DLD1 (cell line): ENCODE measurements at regions not wholly inside any gene's neighbourhood (a gene's known extent, or its start where the extent isn't known, plus 50 kb on each side); places are given as distances from the start of the nearest gene placed in this dataset.

Source experiments
- in situ Hi-C: cut with HindIII; loops from 2 replicates; pipeline ENCODE4 v1.10.0; 2017; ENCODE audit warnings: low sequenced_read_pairs

DNA sequence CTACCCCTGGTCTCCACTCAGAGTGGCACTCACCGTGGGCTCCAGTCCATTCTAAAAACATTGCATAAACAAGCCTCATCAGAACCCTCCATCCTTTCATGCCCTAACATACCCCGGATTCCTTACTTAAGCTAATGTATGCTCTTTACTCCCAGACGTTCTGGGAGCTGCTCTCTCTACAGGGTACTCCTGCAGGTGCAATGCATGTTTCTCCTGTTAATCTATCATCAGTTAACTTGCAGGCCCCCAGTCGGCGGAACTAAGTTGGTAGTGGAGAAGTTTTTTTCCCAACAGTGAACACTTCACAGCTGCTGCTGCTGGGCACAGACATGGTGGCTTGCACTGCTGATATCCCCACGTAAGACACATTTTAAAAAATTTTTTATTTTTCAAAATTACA, 161.6 kb upstream of the FAT1 start:
- in situ Hi-C loops = no loop called here

DNA sequence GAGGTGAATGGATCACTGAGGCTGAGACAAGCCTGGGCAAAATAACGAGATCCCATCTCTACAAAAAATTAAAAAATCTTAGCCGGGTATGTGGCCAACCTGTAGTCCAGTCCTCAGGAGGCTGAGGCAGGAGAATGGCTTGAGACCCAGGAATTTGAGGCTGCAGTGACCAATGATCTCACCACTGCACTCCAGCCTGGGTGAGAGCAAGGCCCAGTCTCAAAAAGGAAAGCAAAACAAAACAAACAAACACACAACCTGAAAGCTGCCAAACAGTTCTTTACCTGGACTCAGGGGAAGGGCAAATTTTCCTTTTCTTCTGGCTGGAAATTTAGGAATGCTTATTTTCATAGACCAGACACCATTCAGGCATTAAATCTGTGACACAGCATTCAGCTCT, 163.1 kb upstream of the FAT1 start:
- in situ Hi-C loops = no loop called here

GRCh38 chr4:186887291-186887700, 163.6 kb upstream of the FAT1 start:
- in situ Hi-C loops = no loop called here

DNA sequence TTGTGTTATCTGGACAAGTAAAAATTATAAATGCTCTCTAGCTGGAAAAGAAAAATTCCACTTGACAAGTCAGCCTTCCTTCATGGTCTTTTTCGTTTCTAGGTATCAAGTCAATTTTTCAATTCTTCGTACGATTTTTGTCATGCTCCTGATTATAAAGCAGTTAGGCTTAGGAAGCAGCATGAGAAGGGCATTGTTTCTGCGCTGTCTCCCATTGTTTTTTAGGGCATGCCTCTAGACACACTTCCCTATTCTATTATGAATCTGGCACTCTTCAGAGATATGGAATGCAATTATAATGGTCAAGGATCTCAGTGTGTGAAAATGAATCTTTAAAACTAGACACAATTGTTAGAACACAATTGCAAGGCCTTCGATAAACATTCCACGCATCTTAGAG, 164.1 kb upstream of the FAT1 start:
- in situ Hi-C loops = no loop called here

DNA sequence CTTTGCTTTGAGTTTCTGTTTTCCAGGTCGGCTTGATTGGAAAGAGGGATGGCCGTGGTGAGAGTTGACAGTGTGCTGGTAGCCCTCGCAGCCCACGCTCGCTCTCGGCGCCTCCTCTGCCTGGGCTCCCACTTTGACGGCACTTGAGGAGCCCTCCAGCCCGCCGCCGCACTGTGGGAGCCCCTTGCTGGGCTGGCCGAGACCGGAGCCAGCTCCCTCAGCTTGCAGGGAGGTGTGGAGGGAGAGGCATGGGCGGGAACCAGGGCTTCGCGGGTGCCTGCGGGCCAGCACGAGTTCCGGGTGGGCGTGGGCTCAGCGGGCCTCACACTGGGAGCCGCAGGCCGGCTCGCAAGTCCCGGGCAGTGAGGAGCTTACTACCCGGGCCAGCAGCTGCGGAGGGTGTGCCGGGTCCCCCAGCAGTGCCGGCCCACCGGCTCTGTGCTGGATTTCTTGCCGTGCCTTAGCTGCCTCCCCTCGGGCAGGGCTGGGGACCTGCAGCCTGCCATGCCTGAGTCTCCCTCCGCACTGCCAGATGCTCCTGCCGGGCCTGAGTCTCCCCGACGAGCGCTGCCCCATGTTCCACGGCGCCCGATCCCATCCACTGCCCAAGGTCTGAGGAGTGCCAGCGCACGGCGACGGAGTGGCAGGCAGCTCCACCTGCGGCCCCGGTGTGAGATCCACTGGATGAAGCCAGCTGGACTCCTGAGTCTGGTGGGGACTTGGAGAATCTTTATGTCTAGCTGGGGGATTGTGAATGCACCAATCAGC, 166.4 kb upstream of the FAT1 start:
- in situ Hi-C loops = no loop called here

DNA sequence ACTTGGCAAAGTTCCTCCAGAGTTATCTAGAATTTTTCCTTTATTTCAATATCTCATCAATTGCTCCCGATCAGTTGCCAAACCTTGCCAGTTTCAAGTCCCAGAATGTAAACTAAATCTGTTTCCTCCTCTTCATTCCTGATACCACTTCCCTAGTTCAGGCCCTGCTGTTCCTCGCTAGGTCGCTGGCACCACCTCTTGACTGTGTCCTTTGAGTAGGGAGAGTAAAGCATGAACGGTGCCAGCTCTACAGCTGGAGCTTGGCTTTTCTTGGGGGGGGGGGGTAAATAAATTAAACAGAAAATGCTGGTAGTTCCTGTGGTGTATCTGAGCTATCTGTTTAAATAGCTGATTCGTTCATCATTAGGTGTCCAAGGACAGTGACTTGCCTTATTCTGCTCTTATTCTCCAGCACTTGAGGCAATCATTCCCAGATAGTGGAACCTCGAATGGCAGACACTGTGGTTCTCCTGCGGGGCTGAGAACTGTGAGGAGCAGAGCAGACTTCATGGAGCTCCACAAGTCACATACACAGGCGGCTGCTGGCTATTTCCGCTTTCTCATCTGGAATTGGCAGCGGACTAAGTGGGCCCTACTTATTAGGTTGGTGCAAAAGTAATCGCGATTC, 168.3 kb upstream of the FAT1 start:
- in situ Hi-C loops = no loop called here

- in situ Hi-C loops = no loop called here
These were observed 174.7 kb upstream of the FAT1 start for GRCh38 chr4:186898367-186898766.

DNA sequence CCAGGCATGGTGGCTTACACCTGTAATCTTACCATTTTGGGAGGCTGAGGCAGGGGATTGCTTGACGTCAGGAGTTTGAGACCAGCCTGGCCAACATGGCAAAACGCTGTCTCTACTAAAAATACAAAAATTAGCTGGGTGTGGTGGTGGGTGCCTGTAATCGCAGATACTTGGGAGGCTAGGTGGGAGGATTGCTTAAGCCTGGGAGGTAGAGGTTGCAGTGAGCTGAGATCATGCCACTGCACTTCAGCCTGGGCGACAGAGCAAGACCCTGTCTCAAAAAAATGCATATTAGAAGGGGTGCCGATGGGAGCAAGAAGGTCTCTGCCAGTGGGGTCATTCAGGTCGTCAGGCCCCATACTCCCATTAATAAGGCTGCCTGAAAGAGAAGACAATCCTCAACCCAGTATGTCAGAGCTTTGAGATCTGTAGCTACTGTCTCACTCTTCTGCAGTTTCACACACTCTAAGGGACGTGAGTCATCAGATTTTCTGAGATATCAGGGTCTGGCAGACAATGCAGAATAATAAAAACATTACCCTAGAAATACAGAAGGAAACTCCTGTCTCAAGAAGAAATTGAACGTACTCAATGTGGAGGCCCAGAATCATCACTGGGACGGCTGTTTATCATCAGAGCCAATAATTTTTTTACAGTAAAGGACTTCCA, 176.7 kb upstream of the FAT1 start:
- in situ Hi-C loops = no loop called here

DNA sequence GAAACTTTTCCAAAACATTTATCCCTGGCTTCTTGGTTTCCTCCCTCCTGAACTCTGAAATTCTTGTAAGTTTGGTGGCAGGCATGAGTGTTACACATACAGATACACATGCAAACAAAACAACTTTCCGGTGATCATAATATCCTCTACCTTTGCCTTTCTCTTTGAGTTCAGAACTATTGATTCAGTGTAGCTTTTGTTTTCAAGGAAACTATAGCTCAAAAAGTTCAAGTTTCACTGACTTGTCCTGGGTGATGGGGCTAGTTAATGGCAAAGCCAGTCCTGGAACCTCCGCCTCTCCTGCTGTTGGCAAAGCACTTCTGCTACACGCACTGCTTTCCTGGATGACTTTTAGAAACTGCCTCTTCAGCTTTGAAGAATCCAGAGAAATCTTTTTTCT, 177.3 kb upstream of the FAT1 start:
- in situ Hi-C loops = no loop called here

DNA sequence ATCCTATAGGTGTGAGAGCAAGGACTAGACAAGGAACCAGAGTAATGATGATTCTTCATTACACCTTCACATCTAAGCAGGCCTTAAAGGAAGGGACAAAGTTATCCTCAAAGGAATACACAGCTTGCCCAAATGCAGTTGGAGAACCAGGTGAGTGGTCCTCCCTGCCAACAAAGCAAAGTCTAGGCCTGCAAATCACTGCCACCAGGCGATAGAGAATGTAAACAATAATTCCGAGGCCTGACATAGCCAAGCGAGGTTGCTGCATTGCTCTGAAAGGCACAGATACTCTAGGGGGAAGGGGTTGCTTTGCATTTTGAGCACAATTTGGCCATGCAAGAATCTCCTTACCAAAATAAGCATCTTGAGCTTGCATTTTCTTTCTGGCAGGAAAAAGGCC, 178.2 kb upstream of the FAT1 start:
- in situ Hi-C loops = no loop called here

DNA sequence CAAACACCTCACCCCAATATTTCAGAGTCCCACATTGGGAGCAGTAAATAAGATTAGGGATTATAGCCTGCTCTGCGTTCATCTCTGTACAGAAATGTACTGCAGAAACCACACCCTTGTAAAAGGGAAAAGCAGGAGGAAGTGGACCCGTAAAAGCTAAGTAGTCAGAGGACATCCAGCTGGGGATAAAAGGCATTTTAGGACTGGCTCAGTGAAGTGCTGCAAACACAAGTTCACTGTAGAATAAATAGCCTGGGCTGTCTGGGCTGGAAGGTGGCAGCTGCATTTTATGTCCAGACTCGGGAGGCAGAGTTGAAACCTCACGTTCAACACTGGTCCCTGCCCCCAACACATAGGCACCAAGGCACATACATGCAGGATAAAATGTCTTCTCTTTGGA, 178.7 kb upstream of the FAT1 start:
- in situ Hi-C loops = no loop called here

GRCh38 chr4:186904101-186904500, 180.4 kb upstream of the FAT1 start:
- in situ Hi-C loops = no loop called here

DNA sequence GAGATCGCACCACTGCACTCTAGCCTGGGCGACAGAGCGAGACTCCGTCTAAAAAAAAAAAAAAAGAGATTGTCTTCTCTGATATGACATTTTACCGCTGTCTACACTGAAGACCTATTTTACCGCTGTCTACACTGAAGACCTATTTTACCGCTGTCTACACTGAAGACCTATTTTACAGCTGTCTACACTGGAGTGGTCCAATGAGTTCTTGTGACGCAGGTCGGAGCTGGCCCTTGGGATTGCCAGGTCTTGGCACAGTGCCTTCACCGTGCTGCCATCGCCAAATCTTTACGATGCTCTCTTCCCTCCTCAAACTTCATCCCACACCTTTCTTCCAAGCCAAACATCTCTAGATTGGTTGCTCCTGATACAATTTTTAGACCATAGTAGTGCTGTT, 183.1 kb upstream of the FAT1 start:
- in situ Hi-C loops = no loop called here

GRCh38 chr4:186910385-186910784, 186.7 kb upstream of the FAT1 start:
- in situ Hi-C loops = no loop called here

DNA sequence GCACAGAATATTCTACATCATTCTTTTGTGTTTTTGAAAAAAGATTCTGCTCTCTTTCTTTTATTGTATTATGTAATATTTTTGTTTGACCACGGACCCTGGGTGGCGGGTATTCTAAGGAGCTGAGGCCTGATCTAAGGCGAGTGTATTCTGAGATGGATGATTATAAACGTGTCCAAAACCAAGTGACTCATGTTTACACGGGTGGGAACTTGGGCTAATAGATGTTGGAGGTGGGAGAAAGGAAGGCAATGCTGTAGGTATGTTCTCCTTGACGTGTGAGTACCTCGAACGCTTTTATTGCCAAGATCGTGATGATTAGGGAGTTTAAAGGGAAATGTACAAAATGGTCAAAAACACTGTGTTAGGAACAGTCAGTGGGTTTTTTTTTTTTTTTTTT, 188.9 kb upstream of the FAT1 start:
- in situ Hi-C loops = no loop called here

DNA sequence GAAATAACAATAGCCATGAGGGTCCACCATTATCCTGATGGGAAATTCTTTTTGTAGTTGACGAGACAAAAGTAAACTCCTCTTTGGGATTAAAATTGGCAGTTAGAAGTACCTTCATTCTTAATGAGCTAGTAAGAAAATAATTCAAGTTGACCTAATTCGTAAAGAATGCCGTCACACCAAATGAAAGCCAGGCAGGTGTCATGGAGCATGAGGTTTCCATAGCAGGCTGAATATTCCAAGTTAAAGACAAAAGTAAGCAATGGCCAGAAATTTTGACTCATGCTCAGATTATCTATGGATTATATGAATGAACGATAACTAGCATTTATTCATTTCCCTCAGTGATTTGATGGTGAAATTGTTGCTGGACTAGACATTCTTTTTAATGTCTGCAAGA, 192.2 kb upstream of the FAT1 start:
- in situ Hi-C loops = no loop called here

- in situ Hi-C loops = no loop called here
These were observed 193.5 kb upstream of the FAT1 start for GRCh38 chr4:186917136-186917535.

DNA sequence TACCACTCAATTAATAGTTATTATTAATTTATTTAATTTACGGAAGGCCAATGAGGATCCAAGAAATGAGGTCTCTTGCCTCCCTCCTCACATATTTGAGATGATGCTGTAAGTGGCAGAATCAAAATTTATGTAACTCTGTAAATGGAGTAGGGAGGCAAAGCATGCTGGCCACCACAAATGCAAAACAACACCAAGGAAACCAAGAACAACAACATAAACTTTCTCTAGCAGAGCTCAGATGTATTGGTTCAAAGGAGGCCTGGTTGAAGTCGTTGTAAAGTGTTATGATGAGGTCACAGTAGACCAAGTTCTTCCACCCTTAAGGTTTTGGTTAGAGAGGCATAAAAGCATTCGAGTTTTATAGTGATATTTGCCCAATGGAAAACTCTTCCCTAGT, 194.8 kb upstream of the FAT1 start:
- in situ Hi-C loops = no loop called here

- in situ Hi-C loops = no loop called here
These were observed 195.7 kb upstream of the FAT1 start for GRCh38 chr4:186919340-186919739.

- in situ Hi-C loops = no loop called here
These were observed 196.8 kb upstream of the FAT1 start for GRCh38 chr4:186920483-186920882.

DNA sequence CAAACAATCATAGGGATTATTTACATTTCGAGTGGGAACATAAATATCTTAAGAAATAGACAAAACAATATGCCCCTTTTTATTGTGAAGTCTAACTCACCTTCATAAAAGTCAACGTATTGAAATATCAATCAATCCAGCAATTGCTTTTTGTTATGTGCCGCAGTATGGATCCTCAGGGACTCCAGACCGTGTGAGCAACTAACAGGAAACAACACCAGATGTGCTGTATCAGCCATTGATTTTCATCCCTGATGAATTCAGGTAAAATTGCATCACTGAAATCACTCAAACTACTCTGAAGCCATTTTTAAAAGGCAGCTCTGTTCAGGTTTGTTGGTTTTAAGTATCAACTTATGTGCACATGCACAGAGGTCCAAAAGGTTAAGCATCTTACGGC, 197.3 kb upstream of the FAT1 start:
- in situ Hi-C loops = no loop called here

DNA sequence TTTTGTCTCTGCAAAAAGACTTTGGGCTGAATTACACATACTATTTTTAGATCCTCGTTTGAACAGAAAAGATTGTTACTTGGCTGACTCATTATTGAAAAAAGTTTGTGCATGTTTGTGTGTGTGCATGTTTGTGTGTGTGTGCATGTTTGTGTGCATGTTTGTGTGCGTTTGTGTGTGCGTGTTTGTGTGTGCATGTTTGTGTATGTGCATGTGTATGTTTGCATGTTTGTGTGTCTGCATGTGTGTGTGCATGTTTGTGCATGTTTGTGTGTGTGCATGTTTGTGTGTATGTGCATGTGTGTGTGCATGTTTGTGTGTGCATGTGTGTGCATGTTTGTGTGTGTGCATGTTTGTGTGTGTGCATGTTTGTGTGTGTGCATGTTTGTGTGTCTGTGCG, 201.1 kb upstream of the FAT1 start:
- in situ Hi-C loops = loop anchor here (5.0 kb wide), 1 partner anchor 72 kb away; no protein-coding TSS in a partner anchor
